NCI-H1417 (cell line): ENCODE measurements at regions not wholly inside any gene's neighbourhood (a gene's known extent, or its start where the extent isn't known, plus 50 kb on each side); places are given as distances from the start of the nearest gene placed in this dataset.
A peak's percentile ranks its signal among the peaks of the same experiment; 100 is the strongest.

ENCODE experiments used
- DNase-seq, 3 experiments: peaks; one replicate each; lab custom pipeline; 2025; lab: John Stamatoyannopoulos, UW

GRCh38 chr21:40985370-40985769, 138.4 kb upstream of the DSCAM start:
- no peak for DNase-seq

- DNase-seq = no peak
Observed at GRCh38 chr21:40990366-40990765, 143.4 kb upstream of the DSCAM start.

- DNase-seq = no peak
Observed at GRCh38 chr21:40997831-40998230, 150.9 kb upstream of the DSCAM start.

GRCh38 chr21:41000838-41001237, 153.9 kb upstream of the DSCAM start:
- DNase-seq = no peak

- no peak for DNase-seq
Observed at GRCh38 chr21:41006636-41007035, 159.7 kb upstream of the DSCAM start.

GRCh38 chr21:41008351-41008750, 159.6 kb upstream of the BACE2 start:
- DNase-seq = no peak

GRCh38 chr21:41008974-41009373, 159.0 kb upstream of the BACE2 start:
- peak in 1 of 3 experiments; percentile 59 for DNase-seq

- peak; percentile 15 to 85 (median 73) for DNase-seq
Observed at GRCh38 chr21:41009398-41010100, 158.4 kb upstream of the BACE2 start.

- DNase-seq = no peak
Observed at GRCh38 chr21:41010101-41010435, 157.9 kb upstream of the BACE2 start.

- no peak for DNase-seq
Observed at GRCh38 chr21:41011098-41011731, 156.7 kb upstream of the BACE2 start.

GRCh38 chr21:41011951-41012366, 156.0 kb upstream of the BACE2 start:
- peak in 1 of 3 experiments; percentile 8 for DNase-seq

- DNase-seq = no peak
Observed at GRCh38 chr21:41012425-41012824, 155.5 kb upstream of the BACE2 start.

GRCh38 chr21:41016472-41016871, 151.5 kb upstream of the BACE2 start:
- no peak for DNase-seq

- DNase-seq = no peak
Observed at GRCh38 chr21:41018431-41018830, 149.5 kb upstream of the BACE2 start.

GRCh38 chr21:41023936-41024335, 144.0 kb upstream of the BACE2 start:
- DNase-seq = no peak

GRCh38 chr21:41024341-41024740, 143.6 kb upstream of the BACE2 start:
- no peak for DNase-seq

GRCh38 chr21:41024746-41025254, 143.2 kb upstream of the BACE2 start:
- DNase-seq = peak in 2 of 3 experiments; percentile 47 to 73

GRCh38 chr21:41029571-41029970, 138.4 kb upstream of the BACE2 start:
- peak in 2 of 3 experiments; percentile 46 to 77 for DNase-seq

- DNase-seq = no peak
Observed at GRCh38 chr21:41031701-41032220, 136.2 kb upstream of the BACE2 start.

- no peak for DNase-seq
Observed at GRCh38 chr21:41032541-41032940, 135.4 kb upstream of the BACE2 start.

- DNase-seq = no peak
Observed at GRCh38 chr21:41037212-41037611, 130.7 kb upstream of the BACE2 start.

GRCh38 chr21:41037936-41038335, 130.0 kb upstream of the BACE2 start:
- no peak for DNase-seq

- no peak for DNase-seq
Observed at GRCh38 chr21:41043014-41043413, 124.9 kb upstream of the BACE2 start.
